ENCODE measurements at regions not wholly inside any gene's neighbourhood (a gene's known extent, or its start where the extent isn't known, plus 50 kb on each side); places are given as distances from the start of the nearest gene placed in this dataset.

GRCh38 chr1:81470275-81470674 is 330.5 kb upstream of the ADGRL2 start:
- DNase-seq, result no peak

- no peak for DNase-seq
Measured at GRCh38 chr1:81467383-81467782, 333.4 kb upstream of the ADGRL2 start.

GRCh38 chr1:81466961-81467360 is 333.8 kb upstream of the ADGRL2 start:
- no peak for DNase-seq

- DNase-seq, result no peak
Measured at GRCh38 chr1:81463936-81464837, 336.5 kb upstream of the ADGRL2 start.

- DNase-seq, result no peak
Measured at GRCh38 chr1:81459043-81459442, 341.7 kb upstream of the ADGRL2 start.

GRCh38 chr1:81458186-81458585 is 342.5 kb upstream of the ADGRL2 start:
- no peak for DNase-seq

GRCh38 chr1:81455481-81455880 is 345.3 kb upstream of the ADGRL2 start:
- DNase-seq, result no peak

- DNase-seq, result no peak
Measured at GRCh38 chr1:81453971-81454370, 346.8 kb upstream of the ADGRL2 start.

GRCh38 chr1:81453367-81453703 is 347.4 kb upstream of the ADGRL2 start:
- DNase-seq, result no peak

GRCh38 chr1:81452693-81453366 is 347.9 kb upstream of the ADGRL2 start:
- no peak for DNase-seq

GRCh38 chr1:81449786-81450185 is 350.9 kb upstream of the ADGRL2 start:
- no peak for DNase-seq

- DNase-seq, result peak; percentile 65
Measured at GRCh38 chr1:81446000-81446669, 354.6 kb upstream of the ADGRL2 start.

GRCh38 chr1:81443288-81443687 is 357.4 kb upstream of the ADGRL2 start:
- no peak for DNase-seq

- DNase-seq, result no peak
Measured at GRCh38 chr1:81439046-81439823, 361.5 kb upstream of the ADGRL2 start.

- DNase-seq, result no peak
Measured at GRCh38 chr1:81437649-81438048, 363.1 kb upstream of the ADGRL2 start.

GRCh38 chr1:81437213-81437612 is 363.5 kb upstream of the ADGRL2 start:
- no peak for DNase-seq

- DNase-seq, result no peak
Measured at GRCh38 chr1:81435175-81435574, 365.6 kb upstream of the ADGRL2 start.

GRCh38 chr1:81433676-81434075 is 367.1 kb upstream of the ADGRL2 start:
- DNase-seq, result no peak

GRCh38 chr1:81432654-81433109 is 368.1 kb upstream of the ADGRL2 start:
- no peak for DNase-seq

- DNase-seq, result no peak
Measured at GRCh38 chr1:81432059-81432458, 368.7 kb upstream of the ADGRL2 start.

GRCh38 chr1:81431624-81432000 is 369.1 kb upstream of the ADGRL2 start:
- DNase-seq, result no peak

GRCh38 chr1:81430955-81431623 is 369.6 kb upstream of the ADGRL2 start:
- DNase-seq, result no peak
